Large intestine (tissue), 3 donors: ENCODE measurements at regions not wholly inside any gene's neighbourhood (a gene's known extent, or its start where the extent isn't known, plus 50 kb on each side); places are given as distances from the start of the nearest gene placed in this dataset.

Experiments
- DNase-seq, 2 donors: peaks; one replicate each; pipeline versions ENCODE4 v3.0.0 to v3.0.0-alpha.2; 2013
- H3K27ac ChIP-seq: one replicate; pipeline ENCODE4 v1.5.1; 2013; ENCODE audit warnings: low read length
- H3K27me3 ChIP-seq: 2 replicates; pipeline ENCODE4 v1.6.1; 2013; ENCODE audit warnings: low read length; ENCODE audit not compliant: control insufficient read depth, insufficient read depth
- H3K36me3 ChIP-seq: 2 replicates; pipeline ENCODE4 v1.6.1; 2013; ENCODE audit warnings: low read length; ENCODE audit not compliant: control insufficient read depth, insufficient read depth
- H3K4me1 ChIP-seq: one replicate; pipeline ENCODE4 v1.6.1; 2013; ENCODE audit warnings: low read length; ENCODE audit not compliant: control insufficient read depth, insufficient read depth
- H3K4me3 ChIP-seq: one replicate; pipeline ENCODE4 v1.5.1; 2013; ENCODE audit warnings: low read length
- H3K9me3 ChIP-seq: one replicate; pipeline ENCODE4 v1.6.1; 2013; ENCODE audit warnings: mild to moderate bottlenecking, low read depth, low read length, moderate library complexity; ENCODE audit not compliant: control insufficient read depth
- WGBS: methylation state at CpG from one replicate; pipeline ENCODE4 v1.1.5; 2013; ENCODE audit warnings: low lambda C conversion rate; ENCODE audit not compliant: insufficient coverage; 5-methylcytosine and 5-hydroxymethylcytosine counted together

DNA sequence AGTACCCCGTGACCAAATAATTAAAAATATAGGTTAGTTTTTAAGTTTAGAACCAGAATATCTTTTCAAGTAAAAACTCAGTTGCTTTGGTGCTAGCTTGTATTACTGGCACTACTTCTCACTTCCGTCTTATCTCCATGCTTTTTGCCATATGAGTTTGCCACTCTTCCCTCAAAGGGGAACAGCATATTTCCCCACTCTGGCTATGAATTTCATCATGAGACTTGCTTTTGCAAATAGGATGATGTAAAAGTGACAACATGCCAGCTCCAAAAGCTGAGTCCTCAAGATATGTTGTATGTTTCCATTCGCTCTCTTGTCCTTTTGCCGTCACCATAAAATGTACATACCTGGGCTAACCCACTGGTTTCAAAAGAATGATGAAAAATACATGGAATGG, 178.1 kb upstream of the SEMA3A start:
- WGBS = 100% methylated on average over 3 of the region's 4 CpGs
- H3K4me3 ChIP-seq = no peak overlapping the region
- DNase-seq = no peak
- no peaks in the 10 kb centered on the region for H3K9me3 ChIP-seq
- no peak overlapping the region for H3K27ac ChIP-seq
- no peaks in the 10 kb centered on the region for H3K27me3 ChIP-seq
- no peaks in the 10 kb centered on the region for H3K36me3 ChIP-seq
- H3K4me1 ChIP-seq = no peaks in the 10 kb centered on the region

DNA sequence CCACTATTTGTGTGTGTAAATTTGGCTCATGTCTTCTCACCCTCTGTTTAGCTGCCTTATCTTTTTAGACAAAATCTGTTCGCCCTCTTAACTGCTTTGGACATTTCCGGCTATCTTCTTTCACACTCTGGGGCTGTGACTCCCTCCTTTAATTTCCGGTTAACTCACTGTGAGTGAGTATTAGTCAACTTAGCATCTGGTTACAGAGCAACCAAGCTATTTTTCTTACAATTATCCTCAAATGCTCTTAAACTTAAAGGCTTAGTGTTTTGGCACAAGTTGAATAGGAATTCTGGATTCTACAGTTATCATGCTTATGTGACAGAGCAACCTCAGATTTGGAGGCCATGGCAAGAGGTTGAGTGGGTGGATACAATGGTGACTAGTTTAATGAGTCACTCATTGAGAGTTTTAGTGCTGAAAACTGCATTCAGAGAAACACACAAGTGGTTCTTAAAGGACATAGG, 177.6 kb upstream of the SEMA3A start:
- Histone ChIP-seq H3K9me3 (no peaks in the 10 kb centered on the region), H3K4me3 (no peak overlapping the region), H3K4me1 (no peaks in the 10 kb centered on the region), H3K27me3 (no peaks in the 10 kb centered on the region), H3K27ac (no peak overlapping the region), H3K36me3 (no peaks in the 10 kb centered on the region)
- 92% methylated on average over 3 of the region's 3 CpGs for WGBS
- no peak for DNase-seq

GRCh38 chr7:84370114-84370513, 175.5 kb upstream of the SEMA3A start:
- DNase-seq = no peak
- H3K27me3 ChIP-seq = no peaks in the 10 kb centered on the region
- no peaks in the 10 kb centered on the region for H3K9me3 ChIP-seq
- 92% methylated on average over 2 of the region's 2 CpGs for WGBS
- H3K4me1 ChIP-seq = no peaks in the 10 kb centered on the region
- no peak overlapping the region for H3K27ac ChIP-seq
- H3K4me3 ChIP-seq = no peak overlapping the region
- H3K36me3 ChIP-seq = no peaks in the 10 kb centered on the region

DNA sequence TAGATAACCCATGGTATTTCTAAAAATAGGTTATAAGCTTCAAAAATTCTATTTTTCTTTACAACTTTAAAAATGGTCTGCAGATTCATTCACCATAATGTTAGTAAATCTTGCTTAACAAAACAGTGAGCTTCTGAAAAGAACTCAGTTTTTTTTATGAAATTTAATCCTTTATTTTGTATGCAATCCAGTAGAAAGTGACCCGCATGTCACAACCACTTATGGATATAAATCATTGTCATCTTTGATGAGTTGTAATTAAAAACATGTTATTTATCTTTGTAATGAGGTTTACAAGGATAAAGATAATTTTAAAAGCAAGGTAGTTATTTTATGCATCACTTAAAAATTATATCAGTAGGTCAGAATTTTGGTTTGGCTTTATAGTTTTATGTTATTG, 173.5 kb upstream of the SEMA3A start:
- Histone ChIP-seq H3K36me3 (no peaks in the 10 kb centered on the region), H3K27me3 (no peaks in the 10 kb centered on the region), H3K27ac (no peak overlapping the region), H3K9me3 (no peaks in the 10 kb centered on the region), H3K4me3 (no peak overlapping the region), H3K4me1 (no peaks in the 10 kb centered on the region)
- no peak for DNase-seq
- WGBS = 100% methylated on average over 1 of the region's 1 CpG

DNA sequence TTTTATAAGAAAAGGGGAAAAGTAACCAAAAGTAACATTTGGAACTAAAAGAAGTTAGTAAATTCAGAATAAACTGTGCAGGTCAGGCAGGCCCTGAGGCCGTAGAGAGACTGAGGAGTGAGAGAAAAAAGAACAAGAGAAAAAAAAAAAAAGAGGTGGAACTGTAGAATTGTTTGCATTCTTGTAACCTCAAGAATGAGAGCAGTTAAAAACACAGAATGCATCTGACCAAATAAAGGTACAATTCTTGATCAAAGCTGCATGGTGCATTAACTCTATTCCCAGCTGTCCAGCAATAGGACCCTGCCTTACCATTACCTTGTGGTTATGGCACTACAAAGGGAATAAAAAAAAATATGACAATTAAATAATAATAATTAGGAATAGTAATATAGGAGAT, 170.1 kb upstream of the SEMA3A start:
- no peaks in the 10 kb centered on the region for H3K27me3 ChIP-seq
- no peaks in the 10 kb centered on the region for H3K9me3 ChIP-seq
- H3K4me3 ChIP-seq = no peak overlapping the region
- 80% methylated on average over 1 of the region's 1 CpG for WGBS
- H3K4me1 ChIP-seq = peaks cover 4% of the 10 kb centered on the region
- H3K36me3 ChIP-seq = no peaks in the 10 kb centered on the region
- no peak for DNase-seq
- no peak overlapping the region for H3K27ac ChIP-seq

DNA sequence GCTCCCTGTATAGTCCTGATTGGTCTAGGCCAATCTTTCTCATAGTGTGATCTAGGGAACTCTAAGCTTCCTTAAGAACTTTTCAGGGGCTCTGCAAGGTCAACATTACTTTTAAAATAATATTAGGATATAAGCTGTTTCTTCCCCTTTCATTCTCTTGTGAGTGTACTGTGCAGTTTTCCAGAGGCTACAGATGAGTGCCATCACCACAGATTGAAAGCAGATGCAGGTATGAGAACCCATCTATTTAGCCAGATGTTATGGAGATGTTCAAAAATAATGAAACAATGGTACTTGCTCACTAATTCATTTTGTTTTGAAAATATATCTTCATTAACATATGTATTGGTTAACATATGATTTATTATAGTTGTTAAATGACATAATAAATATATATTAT, 169.2 kb upstream of the SEMA3A start:
- Histone ChIP-seq H3K36me3 (no peaks in the 10 kb centered on the region), H3K4me1 (peaks cover 4% of the 10 kb centered on the region), H3K4me3 (no peak overlapping the region), H3K9me3 (no peaks in the 10 kb centered on the region), H3K27ac (no peak overlapping the region), H3K27me3 (no peaks in the 10 kb centered on the region)
- no peak for DNase-seq

DNA sequence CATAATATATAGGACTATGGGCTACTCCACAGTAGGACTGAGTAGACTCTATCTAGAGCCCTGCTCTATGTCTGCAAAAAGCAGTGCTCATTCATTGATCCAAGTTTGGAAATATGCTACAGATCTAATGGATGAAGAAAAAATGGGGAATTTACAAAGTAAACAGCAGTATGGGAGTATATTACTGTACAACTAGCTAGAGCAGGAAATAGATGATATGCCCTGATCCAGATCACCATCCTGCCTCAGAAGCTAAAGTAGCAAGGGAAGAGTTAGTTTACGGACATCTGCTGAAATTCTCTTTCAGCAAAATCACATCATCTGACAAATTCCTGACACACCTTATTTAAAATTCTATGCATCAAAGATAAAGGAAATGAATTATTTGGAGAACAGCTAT, 168.2 kb upstream of the SEMA3A start:
- no peak overlapping the region for H3K27ac ChIP-seq
- peak in 1 of 2 donors; percentile 17 for DNase-seq
- H3K4me1 ChIP-seq = peaks cover 4% of the 10 kb centered on the region
- no peaks in the 10 kb centered on the region for H3K9me3 ChIP-seq
- no CpG with 5 or more reads among the region's 1 CpG for WGBS
- H3K36me3 ChIP-seq = no peaks in the 10 kb centered on the region
- H3K4me3 ChIP-seq = no peak overlapping the region
- H3K27me3 ChIP-seq = no peaks in the 10 kb centered on the region

DNA sequence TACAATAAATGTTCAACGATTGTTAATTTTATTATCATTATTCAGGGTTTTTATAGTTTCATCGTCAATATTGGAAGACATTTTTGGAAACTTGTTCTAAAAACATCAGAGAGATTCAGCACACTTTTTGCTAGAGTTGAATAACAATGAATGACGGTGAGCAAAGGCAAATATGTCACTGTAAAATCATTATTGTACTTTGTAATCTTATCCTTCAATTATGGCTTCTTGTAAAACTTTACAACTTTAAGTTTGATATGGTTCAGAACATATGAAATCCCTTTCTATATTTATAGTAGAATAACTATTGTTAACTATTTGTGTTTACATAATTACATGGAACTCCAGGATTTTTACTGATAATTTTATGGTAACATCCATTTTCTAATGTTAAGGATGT, 167.8 kb upstream of the SEMA3A start:
- peak in 1 of 2 donors; percentile 14 for DNase-seq
- WGBS = 27% methylated on average over 2 of the region's 3 CpGs
- no peaks in the 10 kb centered on the region for H3K9me3 ChIP-seq
- no peak overlapping the region for H3K27ac ChIP-seq
- H3K4me1 ChIP-seq = peaks cover 4% of the 10 kb centered on the region
- H3K27me3 ChIP-seq = no peaks in the 10 kb centered on the region
- no peaks in the 10 kb centered on the region for H3K36me3 ChIP-seq
- H3K4me3 ChIP-seq = no peak overlapping the region

GRCh38 chr7:84354866-84355265, 160.3 kb upstream of the SEMA3A start:
- H3K9me3 ChIP-seq = no peaks in the 10 kb centered on the region
- no peak overlapping the region for H3K27ac ChIP-seq
- 100% methylated on average over 1 of the region's 1 CpG for WGBS
- H3K36me3 ChIP-seq = no peaks in the 10 kb centered on the region
- H3K4me1 ChIP-seq = no peaks in the 10 kb centered on the region
- no peak overlapping the region for H3K4me3 ChIP-seq
- no peak for DNase-seq
- no peaks in the 10 kb centered on the region for H3K27me3 ChIP-seq

DNA sequence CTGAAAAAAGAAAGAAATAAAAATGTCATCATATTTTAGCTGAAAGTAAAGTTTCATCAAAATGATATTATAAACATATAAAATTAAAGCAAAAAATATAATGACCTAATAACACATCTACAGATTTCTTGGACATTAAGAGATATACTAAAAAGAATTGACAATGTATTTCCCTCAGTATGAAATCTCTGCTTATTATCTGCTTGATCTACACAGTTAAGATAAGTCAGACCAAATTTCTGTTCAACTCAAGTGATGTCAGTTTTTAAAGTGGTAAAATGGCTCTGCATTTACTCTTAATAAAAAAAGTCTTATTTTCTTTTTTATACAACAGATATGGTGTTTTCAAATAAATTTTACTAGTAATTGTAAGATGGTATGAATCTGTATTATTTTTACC, 159.4 kb upstream of the SEMA3A start:
- DNase-seq = no peak
- H3K4me3 ChIP-seq = no peak overlapping the region
- no peaks in the 10 kb centered on the region for H3K9me3 ChIP-seq
- H3K27ac ChIP-seq = no peak overlapping the region
- H3K4me1 ChIP-seq = no peaks in the 10 kb centered on the region
- no peaks in the 10 kb centered on the region for H3K36me3 ChIP-seq
- H3K27me3 ChIP-seq = no peaks in the 10 kb centered on the region

DNA sequence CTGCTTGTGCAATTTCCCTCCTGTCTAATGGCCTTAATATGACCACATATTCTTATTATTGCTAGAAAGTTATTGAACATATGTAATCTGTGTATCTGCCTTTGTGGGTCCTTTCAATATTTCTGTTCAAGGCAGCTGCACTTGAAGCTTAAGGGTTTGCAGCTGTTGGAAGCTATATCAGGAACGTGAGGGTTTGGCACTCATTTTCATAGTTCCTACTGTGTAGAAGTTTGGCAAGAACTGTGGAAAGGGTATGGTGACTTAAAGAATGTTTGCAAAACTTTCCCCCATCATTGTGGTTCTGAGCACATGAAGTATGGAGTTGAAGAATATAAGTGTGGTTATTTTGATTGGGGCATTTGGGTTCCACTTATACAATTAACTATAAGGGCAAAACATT, 144.7 kb upstream of the SEMA3A start:
- H3K27ac ChIP-seq = no peak overlapping the region
- no peak for DNase-seq
- no peaks in the 10 kb centered on the region for H3K27me3 ChIP-seq
- no peaks in the 10 kb centered on the region for H3K36me3 ChIP-seq
- WGBS = no CpG with 5 or more reads among the region's 1 CpG
- H3K4me1 ChIP-seq = no peaks in the 10 kb centered on the region
- no peak overlapping the region for H3K4me3 ChIP-seq
- H3K9me3 ChIP-seq = no peaks in the 10 kb centered on the region
